ENCODE measurements at regions not wholly inside any gene's neighbourhood (a gene's known extent, or its start where the extent isn't known, plus 50 kb on each side); places are given as distances from the start of the nearest gene placed in this dataset.

DNA sequence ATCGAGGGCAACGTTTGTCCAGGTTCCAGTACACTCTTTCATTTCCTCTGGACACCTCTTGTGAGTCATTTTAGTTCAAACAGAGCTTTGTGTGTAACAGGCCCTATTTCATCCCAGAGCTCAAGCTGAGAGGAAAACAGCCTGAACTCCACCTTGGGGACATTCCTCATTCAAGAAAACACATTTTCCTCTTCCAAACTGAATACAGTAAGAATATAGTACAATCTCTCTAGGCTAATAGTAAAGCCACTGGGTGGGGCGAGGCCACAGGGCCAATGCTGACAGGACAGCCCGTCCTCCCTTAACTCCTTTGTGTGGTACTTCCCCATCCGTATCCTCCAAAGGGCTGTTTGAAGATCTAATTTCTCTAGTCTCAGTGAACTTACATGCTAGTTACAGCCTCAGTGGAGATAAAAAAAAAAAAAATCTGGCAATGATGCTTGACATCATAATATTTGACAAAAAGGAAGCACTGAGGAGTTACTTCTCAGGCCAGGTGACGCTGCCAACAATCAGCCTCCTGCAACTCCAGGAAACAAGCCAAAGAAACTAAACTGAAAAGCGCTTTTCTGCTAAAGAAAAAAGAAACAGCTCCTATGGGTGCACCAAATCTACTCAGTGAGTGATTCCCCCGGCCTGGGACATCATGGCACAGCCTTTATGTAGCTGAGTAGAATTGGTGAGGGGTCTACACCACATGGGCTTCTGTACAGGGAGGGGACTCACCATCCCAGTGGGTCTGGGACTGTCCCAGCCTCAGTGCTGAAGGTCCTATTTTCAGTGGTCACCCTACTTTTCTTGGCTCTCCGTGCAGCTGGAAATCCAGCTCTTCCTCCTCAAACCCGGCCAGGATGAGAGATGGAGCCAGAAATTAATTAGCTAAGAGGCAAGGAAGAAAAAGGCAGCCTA is 238.2 kb upstream of the NEBL start:
- ATAC-seq (ENCODE audit: insufficient read depth, low FRiP score), result peak; percentile 82
- Histone ChIP-seq H3K4me3 (no peak overlapping the region), H3K27ac (ENCODE audit: low read depth in 1 of 2, low read length in 1 of 2) (no peak overlapping the region), H3K9ac (ENCODE audit: insufficient read depth in 1 of 2, low read length in 2 of 2) (no peak overlapping the region), H3K36me3 (ENCODE audit: control insufficient read depth in 4 of 4, insufficient read depth in 4 of 4, low read length in 4 of 4) (no peaks in the 10 kb centered on the region), H3K27me3 (ENCODE audit: control insufficient read depth in 3 of 3, insufficient read depth in 3 of 3, low read length in 2 of 3) (no peaks in the 10 kb centered on the region), H3K4me1 (ENCODE audit: control insufficient read depth in 5 of 5, insufficient read depth in 5 of 5, low read length in 5 of 5) (peaks cover 0 to 4% (median 0%) of the 10 kb centered on the region in 5 donors), H3K9me3 (ENCODE audit: control insufficient read depth in 4 of 4, insufficient read depth in 3 of 4, low read length in 3 of 4) (no peaks in the 10 kb centered on the region)
- TF ChIP-seq, protein P1, sequence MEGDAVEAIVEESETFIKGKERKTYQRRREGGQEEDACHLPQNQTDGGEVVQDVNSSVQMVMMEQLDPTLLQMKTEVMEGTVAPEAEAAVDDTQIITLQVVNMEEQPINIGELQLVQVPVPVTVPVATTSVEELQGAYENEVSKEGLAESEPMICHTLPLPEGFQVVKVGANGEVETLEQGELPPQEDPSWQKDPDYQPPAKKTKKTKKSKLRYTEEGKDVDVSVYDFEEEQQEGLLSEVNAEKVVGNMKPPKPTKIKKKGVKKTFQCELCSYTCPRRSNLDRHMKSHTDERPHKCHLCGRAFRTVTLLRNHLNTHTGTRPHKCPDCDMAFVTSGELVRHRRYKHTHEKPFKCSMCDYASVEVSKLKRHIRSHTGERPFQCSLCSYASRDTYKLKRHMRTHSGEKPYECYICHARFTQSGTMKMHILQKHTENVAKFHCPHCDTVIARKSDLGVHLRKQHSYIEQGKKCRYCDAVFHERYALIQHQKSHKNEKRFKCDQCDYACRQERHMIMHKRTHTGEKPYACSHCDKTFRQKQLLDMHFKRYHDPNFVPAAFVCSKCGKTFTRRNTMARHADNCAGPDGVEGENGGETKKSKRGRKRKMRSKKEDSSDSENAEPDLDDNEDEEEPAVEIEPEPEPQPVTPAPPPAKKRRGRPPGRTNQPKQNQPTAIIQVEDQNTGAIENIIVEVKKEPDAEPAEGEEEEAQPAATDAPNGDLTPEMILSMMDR (IDR thresholded peaks at IDR 0.05; ENCODE audit: control extremely low read depth, extremely low read depth), result no peak
- no peak for DNase-seq
- 66 to 83% methylated on average over 10 of the region's 10 CpGs for WGBS, 2 donors

DNA sequence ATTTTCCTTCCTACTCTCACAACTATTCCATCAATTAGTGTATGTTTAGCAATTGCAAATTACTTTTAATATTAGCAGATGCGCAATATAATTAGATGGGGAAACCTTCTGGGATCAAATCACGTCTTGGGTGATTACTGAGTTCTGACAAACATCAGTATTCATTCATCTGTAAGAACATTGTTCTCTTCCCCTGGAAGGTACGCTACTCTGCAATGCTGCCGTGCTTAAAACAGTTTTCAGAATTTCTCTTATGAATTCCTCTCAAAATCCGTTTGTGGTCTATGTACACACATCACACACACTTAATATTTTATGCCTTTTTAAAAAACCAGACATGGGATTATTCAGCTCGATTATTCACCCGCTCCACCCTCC is 237.5 kb upstream of the NEBL start:
- Histone ChIP-seq H3K9me3 (ENCODE audit: control insufficient read depth in 4 of 4, insufficient read depth in 3 of 4, low read length in 3 of 4) (no peaks in the 10 kb centered on the region), H3K36me3 (ENCODE audit: control insufficient read depth in 4 of 4, insufficient read depth in 4 of 4, low read length in 4 of 4) (no peaks in the 10 kb centered on the region), H3K9ac (ENCODE audit: insufficient read depth in 1 of 2, low read length in 2 of 2) (no peak overlapping the region), H3K27ac (ENCODE audit: low read depth in 1 of 2, low read length in 1 of 2) (no peak overlapping the region), H3K4me3 (no peak overlapping the region), H3K27me3 (ENCODE audit: control insufficient read depth in 3 of 3, insufficient read depth in 3 of 3, low read length in 2 of 3) (no peaks in the 10 kb centered on the region), H3K4me1 (ENCODE audit: control insufficient read depth in 5 of 5, insufficient read depth in 5 of 5, low read length in 5 of 5) (peaks cover 0 to 4% (median 0%) of the 10 kb centered on the region in 5 donors)
- 75 to 87% methylated on average over 7 of the region's 7 CpGs for WGBS, 2 donors
- DNase-seq (no peak), ATAC-seq (ENCODE audit: insufficient read depth, low FRiP score) (no peak)
- TF ChIP-seq, protein P1 (IDR thresholded peaks at IDR 0.05; ENCODE audit: control extremely low read depth, extremely low read depth), result no peak

DNA sequence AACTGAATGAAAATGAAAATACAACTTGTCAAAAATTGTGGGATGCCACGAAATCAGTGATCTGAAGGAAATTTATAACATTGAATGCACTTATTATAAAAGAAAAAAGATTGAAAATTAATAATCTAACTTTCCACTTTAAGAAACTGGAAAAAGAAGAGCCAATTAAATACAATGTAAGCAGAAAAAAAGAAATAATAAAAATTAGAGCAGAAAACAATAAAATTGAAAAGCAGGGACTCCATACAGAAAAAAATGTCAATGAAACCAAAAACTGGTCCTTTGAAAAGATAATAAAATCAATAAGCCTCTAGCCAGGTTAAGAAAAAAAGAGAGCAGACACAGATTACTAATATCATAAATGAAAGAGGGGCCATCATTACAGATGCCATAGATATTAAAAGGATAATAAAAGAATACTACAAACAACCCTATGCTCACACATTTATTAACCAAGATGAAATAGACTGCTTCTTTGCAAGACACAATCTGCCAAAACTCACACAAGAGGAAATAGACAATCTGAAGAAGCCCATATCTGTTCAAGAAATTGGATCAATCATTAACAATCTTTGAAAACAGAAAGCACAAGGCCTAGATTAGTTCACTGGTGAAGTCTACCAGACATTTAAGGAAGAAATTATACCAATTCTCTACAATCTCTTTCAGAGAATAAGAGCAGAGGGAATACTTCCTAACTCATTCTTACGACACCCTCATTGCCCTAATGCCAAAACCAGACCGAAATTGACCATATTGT is 233.8 kb upstream of the NEBL start:
- no peak overlapping the region for H3K9ac ChIP-seq (ENCODE audit: insufficient read depth in 1 of 2, low read length in 2 of 2)
- no peak overlapping the region for H3K27ac ChIP-seq (ENCODE audit: low read depth in 1 of 2, low read length in 1 of 2)
- TF ChIP-seq, protein P1 (IDR thresholded peaks at IDR 0.05; ENCODE audit: control extremely low read depth, extremely low read depth), result no peak
- no peaks in the 10 kb centered on the region for H3K36me3 ChIP-seq (ENCODE audit: control insufficient read depth in 4 of 4, insufficient read depth in 4 of 4, low read length in 4 of 4)
- WGBS, 2 donors, result 79 to 84% methylated on average over 3 of the region's 3 CpGs
- H3K4me3 ChIP-seq, result no peak overlapping the region
- H3K27me3 ChIP-seq (ENCODE audit: control insufficient read depth in 3 of 3, insufficient read depth in 3 of 3, low read length in 2 of 3), result no peaks in the 10 kb centered on the region
- peaks cover 0 to 4% (median 0%) of the 10 kb centered on the region in 5 donors for H3K4me1 ChIP-seq (ENCODE audit: control insufficient read depth in 5 of 5, insufficient read depth in 5 of 5, low read length in 5 of 5)
- H3K9me3 ChIP-seq (ENCODE audit: control insufficient read depth in 4 of 4, insufficient read depth in 3 of 4, low read length in 3 of 4), result no peaks in the 10 kb centered on the region
- DNase-seq, result no peak
- no peak for ATAC-seq (ENCODE audit: insufficient read depth, low FRiP score)

Measured in lung (tissue), 11 donors.